K562 (cell line): ENCODE measurements at regions not wholly inside any gene's neighbourhood (a gene's known extent, or its start where the extent isn't known, plus 50 kb on each side); places are given as distances from the start of the nearest gene placed in this dataset.

Experiments used
- AFF1 ChIP-seq, 2 experiments: fragments of 450-650 bp; IDR thresholded peaks; 2 replicates each; pipeline ENCODE4 v1.6.1; 2018; ENCODE audit warnings: mild to moderate bottlenecking in 2 of 2, low read depth in 1 of 2; ENCODE audit not compliant: partially characterized antibody in 2 of 2
- ARID3B ChIP-seq: fragments of 250-450 bp; sonication (Bioruptor Pico); IDR thresholded peaks from 2 replicates; pipeline ENCODE4 v1.4.0; 2020; ENCODE audit warnings: borderline replicate concordance
- CLOCK ChIP-seq: fragments of 250-450 bp; sonication (Bioruptor Pico); IDR thresholded peaks from 2 replicates; pipeline ENCODE4 v1.4.0; 2020; ENCODE audit warnings: mild to moderate bottlenecking, moderate library complexity, borderline replicate concordance
- GABPB2 ChIP-seq: fragments of 250-450 bp; sonication (Bioruptor Pico); conservative IDR thresholded peaks from 2 replicates; pipeline ENCODE4 v1.5.1; 2021; ENCODE audit warnings: mild to moderate bottlenecking
- HBP1 ChIP-seq: fragments of 450-650 bp; formaldehyde crosslinking; IDR thresholded peaks from 2 replicates; pipeline ENCODE4 v1.4.0; 2022; ENCODE audit warnings: missing genetic modification characterization
- TEAD1 ChIP-seq, 2 experiments: fragments of 450-650 bp in 1 of 2; sonication (generic) in 1 of 2; formaldehyde crosslinking; IDR thresholded peaks; 2 replicates each; pipeline versions ENCODE4 v1.4.0 to v1.8.0; 2020 to 2022; ENCODE audit warnings: mild to moderate bottlenecking in 2 of 2, missing genetic modification reagents in 1 of 2
- ZNF12 ChIP-seq: sonication (generic); formaldehyde crosslinking; IDR thresholded peaks from 2 replicates; pipeline ENCODE4 v1.4.0; 2020; ENCODE audit warnings: mild to moderate bottlenecking, missing genetic modification reagents
- ZNF695 ChIP-seq: fragments of 450-650 bp; formaldehyde crosslinking; IDR thresholded peaks from 2 replicates; pipeline ENCODE4 v1.4.0; 2020; ENCODE audit warnings: mild to moderate bottlenecking, moderate library complexity

- TF ChIP-seq CLOCK (CRISPR knock-in tag) (no peak), ZNF12 (CRISPR knock-in tag) (no peak), HBP1 (no peak), AFF1 (IDR thresholded peaks at IDR 0.05; ENCODE audit: low read depth in 1 of 2, partially characterized antibody in 2 of 2) (no peak), GABPB2 (CRISPR knock-in tag) (no peak), ARID3B (CRISPR knock-in tag) (no peak), ZNF695 (CRISPR knock-in tag) (no peak), TEAD1 (CRISPR knock-in tag; IDR thresholded peaks at IDR 0.05) (no peak)
Observed at GRCh38 chr10:36023939-36024338, 381.8 kb upstream of the FZD8 start (continued).
